ENCODE measurements at regions not wholly inside any gene's neighbourhood (a gene's known extent, or its start where the extent isn't known, plus 50 kb on each side); places are given as distances from the start of the nearest gene placed in this dataset.

GRCh38 chr7:16986755-16987154 is 105.0 kb upstream of the AGR3 start:
- Histone ChIP-seq H3K4me3 (no peak overlapping the region), H3K4me1 (no peaks in the 10 kb centered on the region), H3K9me3 (no peaks in the 10 kb centered on the region), H3K27ac (no peak overlapping the region), H3K36me3 (no peaks in the 10 kb centered on the region), H3K27me3 (no peaks in the 10 kb centered on the region)
- DNase-seq, result no peak
- intact Hi-C loops (cut with DNase I; ENCODE audit: low total_unique reads), result no loop called here
- TF ChIP-seq CTCF (IDR thresholded peaks at IDR 0.05), result no peak
- no peak for TF ChIP-seq POLR2A (IDR thresholded peaks at IDR 0.05)

GRCh38 chr7:16989811-16990413 is 108.1 kb upstream of the AGR3 start:
- Histone ChIP-seq H3K4me3 (no peak overlapping the region), H3K9me3 (no peaks in the 10 kb centered on the region), H3K4me1 (no peaks in the 10 kb centered on the region), H3K36me3 (no peaks in the 10 kb centered on the region), H3K27me3 (no peaks in the 10 kb centered on the region), H3K27ac (peak overlapping the region in 1 of 2 donors; percentile 16)
- peak in 1 of 2 donors; percentile 35 for DNase-seq
- no peak for TF ChIP-seq CTCF (IDR thresholded peaks at IDR 0.05)
- TF ChIP-seq POLR2A (IDR thresholded peaks at IDR 0.05), result no peak
- intact Hi-C loops (cut with DNase I; ENCODE audit: low total_unique reads), result no loop called here

- Histone ChIP-seq H3K4me1 (no peaks in the 10 kb centered on the region), H3K4me3 (no peak overlapping the region), H3K36me3 (no peaks in the 10 kb centered on the region), H3K9me3 (no peaks in the 10 kb centered on the region), H3K27me3 (no peaks in the 10 kb centered on the region), H3K27ac (no peak overlapping the region)
- intact Hi-C loops (cut with DNase I; ENCODE audit: low total_unique reads), result no loop called here
- DNase-seq, result no peak
- TF ChIP-seq POLR2A (IDR thresholded peaks at IDR 0.05) (no peak), CTCF (IDR thresholded peaks at IDR 0.05) (no peak)
Measured at GRCh38 chr7:16991551-16991950, 109.8 kb upstream of the AGR3 start.

- Histone ChIP-seq H3K4me1 (no peaks in the 10 kb centered on the region), H3K4me3 (no peak overlapping the region), H3K36me3 (no peaks in the 10 kb centered on the region), H3K9me3 (no peaks in the 10 kb centered on the region), H3K27me3 (no peaks in the 10 kb centered on the region), H3K27ac (no peak overlapping the region)
- no peak for TF ChIP-seq CTCF (IDR thresholded peaks at IDR 0.05)
- TF ChIP-seq POLR2A (IDR thresholded peaks at IDR 0.05), result no peak
- DNase-seq, result no peak
- intact Hi-C loops (cut with DNase I; ENCODE audit: low total_unique reads), result no loop called here
Measured at GRCh38 chr7:16993543-16993942, 111.8 kb upstream of the AGR3 start.

GRCh38 chr7:16998481-16999051 is 116.8 kb upstream of the AGR3 start:
- Histone ChIP-seq H3K4me3 (no peak overlapping the region), H3K27me3 (no peaks in the 10 kb centered on the region), H3K9me3 (no peaks in the 10 kb centered on the region), H3K27ac (no peak overlapping the region), H3K36me3 (no peaks in the 10 kb centered on the region), H3K4me1 (no peaks in the 10 kb centered on the region)
- DNase-seq, result no peak
- TF ChIP-seq POLR2A (IDR thresholded peaks at IDR 0.05), result no peak
- intact Hi-C loops (cut with DNase I; ENCODE audit: low total_unique reads), result no loop called here

Measured in uterus (tissue), 3 donors.